ENCODE measurements at regions not wholly inside any gene's neighbourhood (a gene's known extent, or its start where the extent isn't known, plus 50 kb on each side); places are given as distances from the start of the nearest gene placed in this dataset.
"Not testable (repeated sequence)": the region's sequence is repeated elsewhere in the genome, so short reads cannot be mapped to it uniquely, and the experiment has no call there.

DNA sequence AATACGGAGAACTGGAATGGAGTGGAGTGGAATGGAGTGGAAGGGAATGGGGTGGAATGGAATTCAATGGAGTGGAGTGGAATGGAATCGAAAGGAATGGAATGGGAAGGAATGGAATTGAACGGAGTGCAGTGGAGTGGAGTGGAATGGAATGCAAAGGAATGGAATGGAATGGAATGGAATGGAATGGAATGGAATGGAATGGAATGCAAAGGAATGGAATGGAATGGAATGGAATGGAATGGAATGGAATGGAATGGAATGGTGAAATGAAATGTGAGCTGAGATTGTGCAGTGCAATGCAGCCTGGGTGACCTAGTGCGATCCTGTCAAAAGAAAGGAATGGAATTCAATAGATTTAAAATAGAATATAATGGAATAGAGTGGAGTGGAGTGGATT, 357.3 kb upstream of the WSB1 start:
- not testable (repeated sequence) for DNase-seq (ENCODE audit: low read depth in 2 of 2, low spot score in 1 of 2)

DNA sequence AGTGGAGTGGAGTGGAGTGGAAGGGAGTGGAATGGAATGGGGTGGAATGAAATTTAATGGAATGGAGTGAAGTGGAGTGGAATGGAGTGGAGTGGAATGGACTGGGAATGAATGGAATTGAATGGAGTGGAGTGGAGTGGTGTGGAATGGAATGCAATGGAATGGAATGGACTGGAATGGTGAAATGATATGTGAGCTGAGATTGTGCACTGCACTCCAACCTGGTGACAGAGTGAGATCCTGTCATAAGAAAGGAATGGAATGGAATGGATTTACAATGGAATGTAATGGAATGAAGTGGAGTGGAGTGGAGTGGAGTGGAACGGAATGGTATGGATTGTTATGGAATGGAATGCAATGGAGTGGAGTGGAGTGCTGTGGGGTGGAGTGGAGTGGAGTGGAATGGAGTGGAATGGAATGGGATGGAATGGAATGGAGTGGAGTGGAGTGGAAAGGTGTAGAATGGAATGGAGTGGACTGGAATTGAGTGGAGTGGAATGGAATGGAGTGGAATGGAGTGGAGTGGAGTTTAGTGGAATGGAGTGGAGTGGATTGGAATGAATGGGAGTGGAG, 356.1 kb upstream of the WSB1 start:
- DNase-seq (ENCODE audit: low read depth in 2 of 2, low spot score in 1 of 2) = not testable (repeated sequence)

DNA sequence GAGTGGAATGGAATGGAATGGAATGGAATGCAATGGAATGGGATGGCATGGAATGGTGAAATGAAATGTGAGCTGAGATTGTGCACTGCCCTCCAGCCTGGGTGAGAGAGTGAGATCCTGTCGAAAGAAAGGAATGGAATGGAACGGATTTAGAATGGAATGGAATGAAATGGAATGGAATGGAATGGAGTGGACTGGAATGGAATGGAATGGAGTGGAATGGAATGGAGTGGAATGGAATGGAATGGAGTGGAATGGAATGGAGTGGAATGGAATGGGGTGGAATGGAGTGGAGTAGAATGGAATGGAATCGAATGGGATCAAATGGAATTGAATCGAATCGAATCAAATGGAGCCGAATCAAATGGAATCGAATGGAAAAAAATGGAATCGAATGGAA, 354.2 kb upstream of the WSB1 start:
- DNase-seq (ENCODE audit: low read depth in 2 of 2, low spot score in 1 of 2) = not testable (repeated sequence)

DNA sequence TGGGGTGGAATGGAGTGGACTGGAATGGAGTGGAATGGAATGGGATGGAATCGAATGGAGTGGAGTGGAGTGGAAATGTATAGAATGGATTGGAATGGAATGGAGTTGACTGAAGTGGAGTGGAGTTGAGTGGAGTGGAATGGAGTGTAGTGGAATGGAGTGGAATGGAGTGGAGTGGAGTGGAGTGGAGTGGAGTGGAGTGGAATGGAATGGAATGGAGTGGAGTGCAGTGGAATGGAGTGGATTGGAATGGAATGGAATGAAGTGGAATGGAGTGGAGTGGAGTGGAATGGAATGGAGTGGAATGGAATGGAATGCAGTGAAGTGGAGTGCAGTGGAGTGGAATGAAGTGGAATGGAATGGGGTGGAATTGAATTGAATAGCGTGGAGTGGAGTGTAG, 353.3 kb upstream of the WSB1 start:
- not testable (repeated sequence) for DNase-seq (ENCODE audit: low read depth in 2 of 2, low spot score in 1 of 2)

DNA sequence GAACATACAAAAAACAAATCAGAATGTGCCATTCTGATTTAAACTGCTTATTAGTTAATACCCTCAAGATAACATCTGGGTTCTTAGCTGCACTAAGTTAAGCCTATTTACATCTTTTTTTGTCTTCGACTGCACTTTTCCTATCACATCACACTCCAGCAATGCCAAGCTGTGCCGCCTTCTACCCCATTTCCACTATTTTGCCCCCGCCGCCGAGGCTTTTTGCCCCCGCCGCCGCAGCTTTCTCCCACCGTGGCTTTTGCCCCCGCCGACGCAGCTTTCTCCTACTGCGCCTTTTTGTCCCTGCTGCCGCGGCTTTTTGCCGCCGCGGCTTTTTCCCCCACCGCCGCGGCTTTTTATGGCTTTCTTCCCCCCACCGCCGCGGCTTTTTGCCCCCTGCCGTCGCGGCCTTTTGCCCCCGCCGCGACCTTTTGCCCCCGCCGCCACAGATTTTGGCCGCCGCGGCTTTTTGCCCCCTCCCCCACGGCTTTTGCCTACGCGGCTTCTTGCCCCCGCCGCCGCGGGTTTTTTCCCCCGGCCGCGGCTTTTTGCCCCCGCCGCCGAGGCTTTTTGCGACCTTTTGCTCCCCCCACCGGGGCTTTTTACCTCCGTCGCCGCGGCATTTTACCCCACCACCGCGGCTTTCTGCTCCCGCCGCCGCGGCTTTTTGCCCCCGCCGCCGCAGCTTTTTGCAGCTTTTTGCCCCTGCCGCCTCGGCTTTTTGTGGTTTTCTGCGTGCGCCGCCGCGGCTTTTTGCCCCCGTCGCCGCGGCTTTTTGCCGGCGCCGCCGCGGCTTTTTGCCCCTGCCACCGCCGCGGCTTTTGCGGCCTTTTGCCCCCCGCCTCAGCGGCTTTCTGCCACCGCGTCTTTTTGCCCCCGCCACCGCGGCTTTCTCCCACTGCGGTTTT, 331.4 kb upstream of the WSB1 start:
- no peak for DNase-seq (ENCODE audit: low read depth in 2 of 2, low spot score in 1 of 2)

- DNase-seq (ENCODE audit: low read depth in 2 of 2, low spot score in 1 of 2) = no peak
Observed at GRCh38 chr17:26963163-26963503, 330.8 kb upstream of the WSB1 start.

GRCh38 chr17:26965898-26966624, 327.9 kb upstream of the WSB1 start:
- not testable (repeated sequence) for DNase-seq (ENCODE audit: low read depth in 2 of 2, low spot score in 1 of 2)

- not testable (repeated sequence) for DNase-seq (ENCODE audit: low read depth in 2 of 2, low spot score in 1 of 2)
Observed at GRCh38 chr17:26966625-26967179, 327.2 kb upstream of the WSB1 start.

DNA sequence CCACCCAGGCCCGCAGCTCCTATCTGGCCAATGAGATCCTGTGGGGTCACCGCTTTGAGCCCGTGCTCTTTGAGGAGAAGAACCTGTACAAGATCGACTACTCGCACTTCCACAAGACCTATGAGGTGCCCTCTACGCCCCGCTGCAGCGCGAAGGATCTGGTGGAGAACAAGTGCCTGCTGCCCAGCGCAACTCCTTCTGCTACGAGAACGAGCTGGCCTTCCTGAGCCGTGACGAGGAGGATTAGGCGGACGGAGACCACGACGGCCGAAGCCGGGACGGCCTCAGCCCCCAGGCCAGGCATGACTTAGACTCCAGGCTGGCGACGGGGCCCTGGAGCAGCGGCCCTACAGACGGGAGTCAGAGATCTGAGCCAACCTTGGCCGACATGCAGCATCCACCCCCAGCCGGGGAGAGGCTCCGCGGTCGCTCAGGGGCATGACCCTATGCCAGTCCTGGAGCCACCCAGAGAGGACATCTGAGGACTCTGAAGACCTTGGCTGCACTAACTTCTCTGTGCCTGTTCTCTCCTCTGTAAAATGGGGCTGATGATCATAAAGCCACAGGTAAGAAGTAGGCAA, 312.0 kb upstream of the WSB1 start:
- not testable (repeated sequence) for DNase-seq (ENCODE audit: low read depth in 2 of 2, low spot score in 1 of 2)

- DNase-seq (ENCODE audit: low read depth in 2 of 2, low spot score in 1 of 2) = not testable (repeated sequence)
Observed at GRCh38 chr17:26982563-26982962, 311.4 kb upstream of the WSB1 start.

DNA sequence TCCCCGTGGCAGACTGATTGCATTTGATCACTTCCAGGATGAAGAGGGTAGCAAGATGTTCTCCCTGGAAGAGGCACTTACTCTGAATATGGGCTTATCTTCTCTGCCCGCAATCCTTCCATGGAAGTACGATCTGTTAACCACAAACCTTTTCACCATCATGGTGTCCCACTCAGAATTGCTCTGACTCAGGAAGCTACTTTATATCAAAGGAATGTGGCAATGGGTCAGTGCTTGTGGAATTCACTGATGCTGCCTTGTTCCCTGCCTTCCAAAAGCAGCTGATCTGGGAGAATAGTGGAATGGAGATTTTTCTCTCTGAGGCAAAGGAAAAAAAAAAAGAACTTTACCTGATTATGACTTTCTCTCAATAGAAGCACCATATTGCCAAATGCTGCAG, 306.1 kb upstream of the WSB1 start:
- not testable (repeated sequence) for DNase-seq (ENCODE audit: low read depth in 2 of 2, low spot score in 1 of 2)

DNA sequence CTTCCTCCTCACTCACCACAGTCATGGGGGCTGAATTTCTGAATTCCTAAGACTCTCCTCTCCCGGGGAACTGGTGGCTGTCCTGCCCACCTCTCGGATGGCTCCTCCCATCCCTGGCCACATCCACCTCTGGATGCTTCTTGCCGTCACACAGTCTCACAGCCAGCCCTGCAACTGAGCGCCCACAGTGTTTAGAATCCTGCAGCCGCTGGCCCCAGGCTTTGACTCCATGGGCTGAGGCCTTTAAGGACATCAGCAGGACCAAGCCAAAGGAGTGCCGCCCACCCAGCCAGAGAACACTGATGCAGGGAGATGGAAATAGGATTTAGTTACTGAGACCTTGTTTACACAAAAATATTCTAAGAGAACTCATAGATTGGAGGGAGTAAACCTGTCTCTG, 299.3 kb upstream of the WSB1 start:
- not testable (repeated sequence) for DNase-seq (ENCODE audit: low read depth in 2 of 2, low spot score in 1 of 2)

- not testable (repeated sequence) for DNase-seq (ENCODE audit: low read depth in 2 of 2, low spot score in 1 of 2)
Observed at GRCh38 chr17:26996146-26996916, 297.6 kb upstream of the WSB1 start.

DNA sequence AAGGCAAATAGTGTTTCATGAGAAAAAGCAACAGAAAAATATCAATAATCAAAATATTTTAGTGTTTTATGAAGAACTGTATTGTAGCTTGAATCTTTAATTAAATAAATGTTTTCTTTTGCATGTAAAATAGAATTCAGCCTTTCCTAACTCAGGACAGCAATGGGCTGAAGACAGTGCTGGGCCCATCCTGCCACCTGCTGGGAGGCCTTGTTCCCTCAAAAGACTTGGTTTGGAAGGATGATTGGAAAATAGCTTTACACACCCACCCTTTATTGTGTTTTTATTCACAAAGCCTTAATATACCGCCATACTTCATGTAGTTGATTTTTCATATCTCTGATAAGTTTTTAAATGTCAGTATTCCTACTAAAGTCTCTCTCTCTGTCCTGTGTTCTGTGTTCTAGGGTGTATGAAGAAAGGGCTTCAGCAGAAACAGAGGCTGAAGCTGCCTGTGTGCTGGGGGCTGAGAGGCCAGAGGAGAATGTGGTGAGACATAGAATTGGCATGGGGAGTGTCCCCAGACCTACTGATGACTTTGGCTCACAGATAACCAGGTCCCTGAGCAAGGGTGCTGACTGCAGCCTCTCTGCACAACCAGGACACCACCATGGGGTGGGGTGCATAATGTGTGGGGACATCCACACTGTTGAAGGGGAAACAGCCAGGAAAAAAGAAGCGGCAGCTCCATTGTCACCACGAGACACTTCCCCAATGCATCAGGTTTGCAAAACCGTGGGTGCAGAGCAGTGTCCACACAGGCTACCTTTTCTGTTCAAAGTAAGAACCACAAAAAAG, 286.0 kb upstream of the WSB1 start:
- not testable (repeated sequence) for DNase-seq (ENCODE audit: low read depth in 2 of 2, low spot score in 1 of 2)

- no peak for DNase-seq (ENCODE audit: low read depth in 2 of 2, low spot score in 1 of 2)
Observed at GRCh38 chr17:27009087-27009486, 284.8 kb upstream of the WSB1 start.

DNA sequence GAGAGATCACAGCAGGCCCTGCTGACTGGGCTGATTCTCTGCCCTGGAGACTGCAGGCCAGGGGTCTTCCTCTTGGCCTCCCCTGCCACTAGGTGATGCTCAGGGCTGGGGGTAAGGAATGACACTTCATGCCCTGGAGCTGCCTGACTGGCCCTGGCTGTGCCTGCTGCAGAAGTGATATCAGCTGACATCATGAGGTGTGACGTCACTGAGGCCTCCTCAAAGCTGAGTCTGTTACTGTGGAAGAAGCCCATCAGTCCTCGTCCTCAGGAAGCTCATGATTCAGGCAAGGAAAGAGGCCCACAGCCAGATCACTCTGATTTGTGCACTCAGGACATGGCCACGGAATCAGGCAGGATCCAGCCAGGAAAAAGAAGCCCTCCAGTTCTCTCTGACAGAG, 283.8 kb upstream of the WSB1 start:
- DNase-seq (ENCODE audit: low read depth in 2 of 2, low spot score in 1 of 2) = not testable (repeated sequence)

GRCh38 chr17:27030552-27030951, 263.4 kb upstream of the WSB1 start:
- DNase-seq (ENCODE audit: low read depth in 2 of 2, low spot score in 1 of 2) = not testable (repeated sequence)

GRCh38 chr17:27038676-27039075, 255.2 kb upstream of the WSB1 start:
- DNase-seq (ENCODE audit: low read depth in 2 of 2, low spot score in 1 of 2) = no peak

GRCh38 chr17:27045039-27045438, 248.9 kb upstream of the WSB1 start:
- not testable (repeated sequence) for DNase-seq (ENCODE audit: low read depth in 2 of 2, low spot score in 1 of 2)
